ENCODE measurements at regions not wholly inside any gene's neighbourhood (a gene's known extent, or its start where the extent isn't known, plus 50 kb on each side); places are given as distances from the start of the nearest gene placed in this dataset.

GRCh38 chr12:19726122-19726521, 286.8 kb downstream of the AEBP2 start:
- Histone ChIP-seq H3K27ac (ENCODE audit: low read depth, low read length) (no peak overlapping the region), H3K4me3 (ENCODE audit: low read depth in 1 of 2, low read length in 2 of 2) (no peak overlapping the region), H3K9ac (ENCODE audit: low read length) (no peak overlapping the region), H3K27me3 (ENCODE audit: control insufficient read depth in 1 of 2, insufficient read depth in 2 of 2, low read length in 2 of 2) (no peaks in the 10 kb centered on the region), H3K4me1 (ENCODE audit: insufficient read depth, low read length) (no peaks in the 10 kb centered on the region), H3K36me3 (ENCODE audit: insufficient read depth, low read length) (no peaks in the 10 kb centered on the region), H3K9me3 (ENCODE audit: low read length) (no peaks in the 10 kb centered on the region)

GRCh38 chr12:19726592-19726991, 287.3 kb downstream of the AEBP2 start:
- H3K9ac ChIP-seq (ENCODE audit: low read length) = no peak overlapping the region
- no peaks in the 10 kb centered on the region for H3K9me3 ChIP-seq (ENCODE audit: low read length)
- H3K27ac ChIP-seq (ENCODE audit: low read depth, low read length) = no peak overlapping the region
- H3K4me3 ChIP-seq (ENCODE audit: low read depth in 1 of 2, low read length in 2 of 2) = no peak overlapping the region
- H3K36me3 ChIP-seq (ENCODE audit: insufficient read depth, low read length) = no peaks in the 10 kb centered on the region
- H3K27me3 ChIP-seq (ENCODE audit: control insufficient read depth in 1 of 2, insufficient read depth in 2 of 2, low read length in 2 of 2) = no peaks in the 10 kb centered on the region
- H3K4me1 ChIP-seq (ENCODE audit: insufficient read depth, low read length) = no peaks in the 10 kb centered on the region

- H3K36me3 ChIP-seq (ENCODE audit: insufficient read depth, low read length) = no peaks in the 10 kb centered on the region
- peaks cover 15% of the 10 kb centered on the region for H3K4me1 ChIP-seq (ENCODE audit: insufficient read depth, low read length)
- H3K27me3 ChIP-seq (ENCODE audit: control insufficient read depth in 1 of 2, insufficient read depth in 2 of 2, low read length in 2 of 2) = no peaks in the 10 kb centered on the region
- H3K9ac ChIP-seq (ENCODE audit: low read length) = no peak overlapping the region
- H3K27ac ChIP-seq (ENCODE audit: low read depth, low read length) = no peak overlapping the region
- no peak overlapping the region for H3K4me3 ChIP-seq (ENCODE audit: low read depth in 1 of 2, low read length in 2 of 2)
- H3K9me3 ChIP-seq (ENCODE audit: low read length) = no peaks in the 10 kb centered on the region
Measured at GRCh38 chr12:19737019-19737418, 297.7 kb downstream of the AEBP2 start.

DNA sequence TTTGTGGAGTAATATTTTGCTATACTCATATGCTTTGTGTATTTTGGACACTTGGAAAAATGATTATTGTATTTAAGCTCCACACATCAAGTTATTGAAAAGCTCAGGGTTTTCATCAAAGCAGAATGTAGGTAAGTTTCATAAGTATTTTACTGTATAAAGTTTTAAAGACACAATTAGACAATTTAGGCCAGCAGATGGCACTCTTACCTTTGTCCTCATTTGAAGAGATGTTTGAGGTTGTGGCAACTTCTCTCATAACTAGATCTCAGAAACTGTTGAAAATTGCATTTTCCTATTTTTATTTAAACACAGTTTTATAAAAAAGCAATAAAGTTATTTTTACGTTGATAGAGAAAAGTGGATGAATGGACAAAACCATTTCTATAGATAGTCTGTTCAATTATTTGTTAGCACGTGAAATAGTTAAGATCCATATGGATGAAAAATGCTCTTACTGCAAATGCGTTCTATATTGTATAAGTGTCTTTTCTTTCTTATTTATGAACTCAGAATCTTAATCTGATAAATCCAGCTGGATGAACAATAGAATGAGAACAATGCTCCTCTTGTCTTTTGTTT, 300.0 kb downstream of the AEBP2 start:
- Histone ChIP-seq H3K4me1 (ENCODE audit: insufficient read depth, low read length) (peaks cover 17% of the 10 kb centered on the region), H3K27me3 (ENCODE audit: control insufficient read depth in 1 of 2, insufficient read depth in 2 of 2, low read length in 2 of 2) (no peaks in the 10 kb centered on the region), H3K36me3 (ENCODE audit: insufficient read depth, low read length) (no peaks in the 10 kb centered on the region), H3K9ac (ENCODE audit: low read length) (no peak overlapping the region), H3K9me3 (ENCODE audit: low read length) (no peaks in the 10 kb centered on the region), H3K4me3 (ENCODE audit: low read depth in 1 of 2, low read length in 2 of 2) (no peak overlapping the region), H3K27ac (ENCODE audit: low read depth, low read length) (peak overlapping the region; percentile 8)

DNA sequence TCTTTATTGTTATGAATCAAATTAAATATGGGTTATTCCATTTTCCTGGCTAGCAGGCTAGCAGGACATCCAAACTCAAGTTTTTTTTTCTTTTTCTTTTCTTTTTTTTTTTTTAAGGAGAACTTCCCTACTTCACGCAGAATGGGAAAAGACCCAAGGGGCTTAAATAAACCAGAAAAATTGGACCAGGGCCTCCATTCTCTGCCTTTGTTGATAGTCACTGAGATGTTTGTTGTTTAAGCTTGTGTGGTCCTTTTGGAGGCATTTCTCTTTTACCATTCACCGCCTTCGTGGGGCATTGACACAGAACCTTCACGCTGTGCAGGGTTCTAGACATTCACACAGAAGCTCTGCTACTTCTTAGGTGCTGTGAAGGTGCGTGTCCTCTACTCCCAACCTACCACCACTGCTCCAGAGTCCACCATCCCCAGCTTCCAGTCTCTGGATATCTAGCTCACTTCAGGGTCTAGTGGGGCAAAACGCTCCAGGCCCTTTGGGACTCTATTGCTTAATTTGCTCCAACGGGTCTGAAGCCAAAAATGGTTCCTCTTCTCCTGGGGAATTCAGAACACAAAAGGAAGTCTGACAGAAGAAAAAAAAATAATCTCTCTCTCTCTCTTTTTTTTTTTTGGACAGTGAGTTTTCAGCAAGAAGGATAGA, 301.3 kb downstream of the AEBP2 start:
- H3K27ac ChIP-seq (ENCODE audit: low read depth, low read length) = peak overlapping the region; percentile 31
- no peak overlapping the region for H3K4me3 ChIP-seq (ENCODE audit: low read depth in 1 of 2, low read length in 2 of 2)
- H3K36me3 ChIP-seq (ENCODE audit: insufficient read depth, low read length) = no peaks in the 10 kb centered on the region
- H3K9ac ChIP-seq (ENCODE audit: low read length) = no peak overlapping the region
- no peaks in the 10 kb centered on the region for H3K27me3 ChIP-seq (ENCODE audit: control insufficient read depth in 1 of 2, insufficient read depth in 2 of 2, low read length in 2 of 2)
- H3K9me3 ChIP-seq (ENCODE audit: low read length) = no peaks in the 10 kb centered on the region
- H3K4me1 ChIP-seq (ENCODE audit: insufficient read depth, low read length) = peaks cover 24% of the 10 kb centered on the region

DNA sequence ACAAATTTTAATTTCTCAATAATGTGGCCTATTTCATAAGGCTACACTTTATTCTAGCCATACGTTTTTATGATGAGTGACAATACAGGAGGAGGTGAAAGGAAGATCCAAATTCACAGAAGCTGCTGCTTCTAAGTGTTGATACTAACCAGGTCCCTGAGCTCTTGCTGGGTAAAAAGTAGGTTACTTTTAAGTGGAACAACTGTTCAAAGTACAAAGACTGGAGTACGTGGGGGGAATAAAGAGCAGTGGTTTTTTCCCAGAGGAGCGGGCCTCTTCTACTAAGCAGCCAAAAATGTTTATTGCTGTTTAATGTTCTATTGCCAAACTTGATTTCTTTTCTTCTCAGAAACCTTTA, 301.8 kb downstream of the AEBP2 start:
- H3K4me1 ChIP-seq (ENCODE audit: insufficient read depth, low read length) = peaks cover 24% of the 10 kb centered on the region
- H3K36me3 ChIP-seq (ENCODE audit: insufficient read depth, low read length) = no peaks in the 10 kb centered on the region
- H3K9me3 ChIP-seq (ENCODE audit: low read length) = no peaks in the 10 kb centered on the region
- no peaks in the 10 kb centered on the region for H3K27me3 ChIP-seq (ENCODE audit: control insufficient read depth in 1 of 2, insufficient read depth in 2 of 2, low read length in 2 of 2)
- no peak overlapping the region for H3K9ac ChIP-seq (ENCODE audit: low read length)
- H3K4me3 ChIP-seq (ENCODE audit: low read depth in 1 of 2, low read length in 2 of 2) = no peak overlapping the region
- peak overlapping the region; percentile 31 for H3K27ac ChIP-seq (ENCODE audit: low read depth, low read length)

- H3K4me3 ChIP-seq (ENCODE audit: low read depth in 1 of 2, low read length in 2 of 2) = no peak overlapping the region
- peaks cover 24% of the 10 kb centered on the region for H3K4me1 ChIP-seq (ENCODE audit: insufficient read depth, low read length)
- H3K9ac ChIP-seq (ENCODE audit: low read length) = no peak overlapping the region
- H3K9me3 ChIP-seq (ENCODE audit: low read length) = no peaks in the 10 kb centered on the region
- H3K36me3 ChIP-seq (ENCODE audit: insufficient read depth, low read length) = no peaks in the 10 kb centered on the region
- H3K27ac ChIP-seq (ENCODE audit: low read depth, low read length) = no peak overlapping the region
- no peaks in the 10 kb centered on the region for H3K27me3 ChIP-seq (ENCODE audit: control insufficient read depth in 1 of 2, insufficient read depth in 2 of 2, low read length in 2 of 2)
Measured at GRCh38 chr12:19744705-19745218, 305.5 kb downstream of the AEBP2 start.

GRCh38 chr12:19746471-19746870, 307.2 kb downstream of the AEBP2 start:
- Histone ChIP-seq H3K36me3 (ENCODE audit: insufficient read depth, low read length) (no peaks in the 10 kb centered on the region), H3K4me3 (ENCODE audit: low read depth in 1 of 2, low read length in 2 of 2) (no peak overlapping the region), H3K9me3 (ENCODE audit: low read length) (no peaks in the 10 kb centered on the region), H3K9ac (ENCODE audit: low read length) (no peak overlapping the region), H3K27me3 (ENCODE audit: control insufficient read depth in 1 of 2, insufficient read depth in 2 of 2, low read length in 2 of 2) (no peaks in the 10 kb centered on the region), H3K4me1 (ENCODE audit: insufficient read depth, low read length) (peaks cover 14% of the 10 kb centered on the region), H3K27ac (ENCODE audit: low read depth, low read length) (no peak overlapping the region)

DNA sequence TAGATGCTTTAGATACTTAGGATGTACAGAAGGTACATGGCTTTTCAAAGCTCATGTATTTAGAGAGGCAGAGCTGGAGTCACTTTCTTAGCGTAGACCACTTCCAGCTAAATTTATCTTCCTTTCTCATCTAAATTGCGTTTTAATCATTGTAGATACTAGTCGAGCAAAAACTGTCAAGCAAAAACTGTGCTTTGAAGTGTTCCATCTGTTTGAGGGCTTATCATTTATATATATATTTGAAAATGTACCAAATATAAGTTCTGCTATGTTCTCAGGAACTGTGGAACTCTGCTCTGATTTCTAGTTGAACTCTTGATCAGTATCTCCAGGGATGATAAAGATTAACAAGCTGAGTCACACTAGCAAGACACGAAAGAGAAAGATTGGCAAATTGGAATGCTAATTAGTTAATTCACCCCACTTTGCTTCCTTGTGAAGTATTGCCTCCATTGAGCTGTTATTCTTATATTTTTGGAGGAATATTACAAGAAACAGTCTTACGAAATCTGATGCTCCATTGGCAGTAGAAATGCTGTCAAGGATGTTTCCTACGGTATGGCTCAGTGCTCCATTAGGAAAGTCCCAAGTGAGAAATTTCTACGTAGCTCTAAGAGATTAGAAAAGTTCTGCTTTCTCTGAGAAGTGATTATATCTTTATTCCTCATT, 310.7 kb downstream of the AEBP2 start:
- H3K9ac ChIP-seq (ENCODE audit: low read length) = no peak overlapping the region
- H3K36me3 ChIP-seq (ENCODE audit: insufficient read depth, low read length) = no peaks in the 10 kb centered on the region
- H3K4me3 ChIP-seq (ENCODE audit: low read depth in 1 of 2, low read length in 2 of 2) = no peak overlapping the region
- no peak overlapping the region for H3K27ac ChIP-seq (ENCODE audit: low read depth, low read length)
- no peaks in the 10 kb centered on the region for H3K4me1 ChIP-seq (ENCODE audit: insufficient read depth, low read length)
- no peaks in the 10 kb centered on the region for H3K27me3 ChIP-seq (ENCODE audit: control insufficient read depth in 1 of 2, insufficient read depth in 2 of 2, low read length in 2 of 2)
- no peaks in the 10 kb centered on the region for H3K9me3 ChIP-seq (ENCODE audit: low read length)

GRCh38 chr12:19751078-19751477, 311.8 kb downstream of the AEBP2 start:
- Histone ChIP-seq H3K36me3 (ENCODE audit: insufficient read depth, low read length) (no peaks in the 10 kb centered on the region), H3K27me3 (ENCODE audit: control insufficient read depth in 1 of 2, insufficient read depth in 2 of 2, low read length in 2 of 2) (no peaks in the 10 kb centered on the region), H3K4me3 (ENCODE audit: low read depth in 1 of 2, low read length in 2 of 2) (no peak overlapping the region), H3K9me3 (ENCODE audit: low read length) (no peaks in the 10 kb centered on the region), H3K9ac (ENCODE audit: low read length) (no peak overlapping the region), H3K27ac (ENCODE audit: low read depth, low read length) (no peak overlapping the region), H3K4me1 (ENCODE audit: insufficient read depth, low read length) (no peaks in the 10 kb centered on the region)

DNA sequence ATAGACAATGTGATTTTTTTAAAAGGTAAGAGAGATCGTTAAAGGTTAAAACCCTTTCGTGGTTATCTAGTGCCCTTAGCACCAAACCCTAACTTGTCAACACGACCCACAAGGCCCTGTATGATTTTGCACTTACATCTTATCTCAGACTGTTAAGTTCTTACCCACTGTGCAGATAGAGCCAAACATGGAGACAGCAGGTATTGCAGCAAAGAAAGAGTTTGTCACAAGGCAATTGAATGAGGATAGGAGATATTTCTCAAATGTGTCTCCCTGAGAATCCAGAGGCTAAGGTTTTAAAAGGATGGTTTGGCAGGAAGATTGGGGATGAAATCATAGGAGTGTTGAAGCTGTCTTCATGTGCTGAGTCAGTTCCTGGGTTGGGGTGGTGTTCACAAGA, 313.4 kb downstream of the AEBP2 start:
- Histone ChIP-seq H3K27me3 (ENCODE audit: control insufficient read depth in 1 of 2, insufficient read depth in 2 of 2, low read length in 2 of 2) (no peaks in the 10 kb centered on the region), H3K4me3 (ENCODE audit: low read depth in 1 of 2, low read length in 2 of 2) (no peak overlapping the region), H3K4me1 (ENCODE audit: insufficient read depth, low read length) (no peaks in the 10 kb centered on the region), H3K36me3 (ENCODE audit: insufficient read depth, low read length) (no peaks in the 10 kb centered on the region), H3K9me3 (ENCODE audit: low read length) (no peaks in the 10 kb centered on the region), H3K9ac (ENCODE audit: low read length) (no peak overlapping the region), H3K27ac (ENCODE audit: low read depth, low read length) (no peak overlapping the region)

All from muscle layer of colon (tissue), 2 donors.